ENCODE measurements at regions not wholly inside any gene's neighbourhood (a gene's known extent, or its start where the extent isn't known, plus 50 kb on each side); places are given as distances from the start of the nearest gene placed in this dataset.
"Not testable (repeated sequence)": the region's sequence is repeated elsewhere in the genome, so short reads cannot be mapped to it uniquely, and the experiment has no call there.

DNA sequence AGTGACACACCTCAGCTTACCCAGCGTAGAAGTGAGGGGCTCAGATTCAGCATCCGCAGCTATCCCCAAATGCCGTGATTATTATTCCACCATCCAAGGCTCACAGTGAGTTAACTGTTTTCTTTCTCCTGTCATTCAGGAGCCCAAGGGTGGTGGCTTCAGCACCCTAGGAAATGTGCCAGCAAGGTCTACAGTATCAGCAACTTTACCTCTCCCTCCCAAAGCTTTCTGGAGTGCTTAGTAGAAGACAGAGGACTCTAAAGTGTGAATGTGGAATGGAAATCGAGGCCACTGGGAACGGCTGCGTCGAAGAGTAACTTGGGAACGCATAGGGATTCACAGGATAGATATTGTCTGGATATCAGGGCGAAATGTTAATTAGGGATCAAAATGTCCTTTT is 763.8 kb upstream of the TPTE start:
- H3K4me3 Mint-ChIP-seq; H3K9ac ChIP-seq (ENCODE audit: extremely low read depth, low read length, poor library complexity, severe bottlenecking); DNase-seq; H3K4me3 ChIP-seq (ENCODE audit: low read length); H3K27me3 Mint-ChIP-seq (ENCODE audit: insufficient read depth); H3K4me1 Mint-ChIP-seq; H3K27ac Mint-ChIP-seq; H3K27me3 ChIP-seq (ENCODE audit: control insufficient read depth, insufficient read depth, low read length, poor library complexity, severe bottlenecking); H3K4me1 ChIP-seq (ENCODE audit: control insufficient read depth, insufficient read depth, low read length); H3K27ac ChIP-seq (ENCODE audit: low read depth, low read length); H3K9me3 Mint-ChIP-seq; H3K36me3 ChIP-seq (ENCODE audit: control insufficient read depth, insufficient read depth, low read length); H3K36me3 Mint-ChIP-seq (ENCODE audit: low read depth): not testable (repeated sequence)
- peaks cover 93% of the 10 kb centered on the region for H3K9me3 ChIP-seq (ENCODE audit: control insufficient read depth, low read length)
- 79 to 84% methylated on average over 8 to 9 of the region's 9 CpGs for WGBS, 2 experiments (ENCODE audit: insufficient coverage in 1 of 2, insufficient read length in 1 of 2)

DNA sequence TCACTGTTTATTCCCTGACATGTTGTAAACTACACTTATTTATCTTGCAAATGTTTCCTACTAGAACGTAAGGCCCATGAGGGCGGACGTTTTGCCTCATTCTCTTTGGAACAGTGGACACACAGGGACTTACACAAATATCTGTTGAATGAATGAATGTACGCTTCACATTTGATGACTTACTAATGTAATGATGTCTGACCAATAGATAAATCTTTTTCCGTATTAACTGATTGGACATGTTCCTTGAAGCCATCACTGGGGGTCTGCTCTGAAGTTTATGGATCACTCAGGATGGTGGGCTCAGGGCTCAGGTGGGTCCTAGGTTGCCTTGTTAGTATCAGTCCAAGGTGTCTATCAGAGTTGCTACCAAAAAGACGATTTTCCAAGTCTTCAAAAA is 763.2 kb upstream of the TPTE start:
- peak overlapping the region; percentile 21 for H3K4me3 ChIP-seq (ENCODE audit: low read length)
- no peak overlapping the region for H3K4me3 Mint-ChIP-seq
- no peaks in the 10 kb centered on the region for H3K9me3 Mint-ChIP-seq
- H3K27me3 ChIP-seq (ENCODE audit: control insufficient read depth, insufficient read depth, low read length, poor library complexity, severe bottlenecking): no peaks in the 10 kb centered on the region
- no peak overlapping the region for H3K9ac ChIP-seq (ENCODE audit: extremely low read depth, low read length, poor library complexity, severe bottlenecking)
- H3K4me1 Mint-ChIP-seq: no peaks in the 10 kb centered on the region
- no peak overlapping the region for H3K27ac Mint-ChIP-seq
- no peak for DNase-seq
- no peaks in the 10 kb centered on the region for H3K27me3 Mint-ChIP-seq (ENCODE audit: insufficient read depth)
- no peak overlapping the region for H3K27ac ChIP-seq (ENCODE audit: low read depth, low read length)
- no peaks in the 10 kb centered on the region for H3K36me3 Mint-ChIP-seq (ENCODE audit: low read depth)
- no peaks in the 10 kb centered on the region for H3K4me1 ChIP-seq (ENCODE audit: control insufficient read depth, insufficient read depth, low read length)
- 70 to 73% methylated on average over 6 of the region's 6 CpGs for WGBS, 2 experiments (ENCODE audit: insufficient coverage in 1 of 2, insufficient read length in 1 of 2)
- H3K36me3 ChIP-seq (ENCODE audit: control insufficient read depth, insufficient read depth, low read length): no peaks in the 10 kb centered on the region
- TF ChIP-seq, protein P1, sequence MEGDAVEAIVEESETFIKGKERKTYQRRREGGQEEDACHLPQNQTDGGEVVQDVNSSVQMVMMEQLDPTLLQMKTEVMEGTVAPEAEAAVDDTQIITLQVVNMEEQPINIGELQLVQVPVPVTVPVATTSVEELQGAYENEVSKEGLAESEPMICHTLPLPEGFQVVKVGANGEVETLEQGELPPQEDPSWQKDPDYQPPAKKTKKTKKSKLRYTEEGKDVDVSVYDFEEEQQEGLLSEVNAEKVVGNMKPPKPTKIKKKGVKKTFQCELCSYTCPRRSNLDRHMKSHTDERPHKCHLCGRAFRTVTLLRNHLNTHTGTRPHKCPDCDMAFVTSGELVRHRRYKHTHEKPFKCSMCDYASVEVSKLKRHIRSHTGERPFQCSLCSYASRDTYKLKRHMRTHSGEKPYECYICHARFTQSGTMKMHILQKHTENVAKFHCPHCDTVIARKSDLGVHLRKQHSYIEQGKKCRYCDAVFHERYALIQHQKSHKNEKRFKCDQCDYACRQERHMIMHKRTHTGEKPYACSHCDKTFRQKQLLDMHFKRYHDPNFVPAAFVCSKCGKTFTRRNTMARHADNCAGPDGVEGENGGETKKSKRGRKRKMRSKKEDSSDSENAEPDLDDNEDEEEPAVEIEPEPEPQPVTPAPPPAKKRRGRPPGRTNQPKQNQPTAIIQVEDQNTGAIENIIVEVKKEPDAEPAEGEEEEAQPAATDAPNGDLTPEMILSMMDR (conservative IDR thresholded peaks at IDR 0.05): no peak
- peaks cover 93% of the 10 kb centered on the region for H3K9me3 ChIP-seq (ENCODE audit: control insufficient read depth, low read length)

DNA sequence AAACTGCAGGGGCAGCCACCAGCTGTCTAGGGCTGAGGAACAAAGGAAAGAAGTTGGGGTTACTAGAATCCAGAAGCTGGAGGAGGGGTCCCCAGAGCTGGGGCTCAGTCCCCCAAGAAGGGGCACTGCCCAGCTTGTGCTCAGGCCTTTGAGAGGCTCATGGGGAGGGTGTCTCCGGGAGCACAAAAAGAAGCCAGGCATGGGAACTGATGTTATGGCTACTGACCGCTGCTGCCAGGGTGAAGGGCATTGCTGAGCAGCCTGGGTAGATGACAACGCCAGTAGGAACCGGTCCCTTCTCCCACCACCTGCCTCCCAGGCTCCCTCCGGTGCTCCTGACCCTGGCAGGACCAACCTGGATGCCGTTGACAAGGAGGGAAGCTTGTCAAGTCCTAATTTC is 762.5 kb upstream of the TPTE start:
- Mint-ChIP-seq H3K27me3 (ENCODE audit: insufficient read depth) (no peaks in the 10 kb centered on the region), H3K9me3 (no peaks in the 10 kb centered on the region), H3K27ac (no peak overlapping the region), H3K4me3 (no peak overlapping the region), H3K4me1 (no peaks in the 10 kb centered on the region), H3K36me3 (ENCODE audit: low read depth) (no peaks in the 10 kb centered on the region)
- no peaks in the 10 kb centered on the region for H3K27me3 ChIP-seq (ENCODE audit: control insufficient read depth, insufficient read depth, low read length, poor library complexity, severe bottlenecking)
- H3K9me3 ChIP-seq (ENCODE audit: control insufficient read depth, low read length): peaks cover 93% of the 10 kb centered on the region
- no peaks in the 10 kb centered on the region for H3K36me3 ChIP-seq (ENCODE audit: control insufficient read depth, insufficient read depth, low read length)
- no peak overlapping the region for H3K27ac ChIP-seq (ENCODE audit: low read depth, low read length)
- no peak overlapping the region for H3K9ac ChIP-seq (ENCODE audit: extremely low read depth, low read length, poor library complexity, severe bottlenecking)
- no peak for DNase-seq
- TF ChIP-seq, protein P1 (conservative IDR thresholded peaks at IDR 0.05): no peak
- 59 to 70% methylated on average over 6 of the region's 6 CpGs for WGBS, 2 experiments (ENCODE audit: insufficient coverage in 1 of 2, insufficient read length in 1 of 2)
- H3K4me1 ChIP-seq (ENCODE audit: control insufficient read depth, insufficient read depth, low read length): no peaks in the 10 kb centered on the region
- H3K4me3 ChIP-seq (ENCODE audit: low read length): peak overlapping the region; percentile 21

DNA sequence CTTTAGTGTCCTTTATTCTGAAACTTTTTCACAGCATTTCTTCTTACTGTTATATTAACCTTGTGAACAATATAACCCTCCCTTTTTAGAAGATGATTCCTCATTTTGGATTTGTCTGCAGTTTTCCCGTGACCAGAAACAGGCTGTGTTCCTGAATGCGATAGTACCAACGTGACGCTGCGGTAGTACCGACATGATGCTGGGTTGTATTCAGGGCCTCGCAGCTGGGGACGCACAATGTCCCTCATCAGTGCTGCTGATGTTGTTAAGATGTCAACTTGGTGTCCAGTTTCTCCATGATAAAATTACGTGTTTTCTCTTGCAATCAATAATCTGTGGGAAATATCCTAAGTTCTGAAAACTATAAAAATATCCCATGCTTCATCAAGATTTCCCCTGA is 761.4 kb upstream of the TPTE start:
- 87 to 88% methylated on average over 9 of the region's 9 CpGs for WGBS, 2 experiments (ENCODE audit: insufficient coverage in 1 of 2, insufficient read length in 1 of 2)
- no peak overlapping the region for H3K4me3 Mint-ChIP-seq
- Histone ChIP-seq H3K27me3 (ENCODE audit: control insufficient read depth, insufficient read depth, low read length, poor library complexity, severe bottlenecking) (no peaks in the 10 kb centered on the region), H3K4me1 (ENCODE audit: control insufficient read depth, insufficient read depth, low read length) (no peaks in the 10 kb centered on the region), H3K9ac (ENCODE audit: extremely low read depth, low read length, poor library complexity, severe bottlenecking) (no peak overlapping the region), H3K27ac (ENCODE audit: low read depth, low read length) (no peak overlapping the region), H3K4me3 (ENCODE audit: low read length) (peak overlapping the region; percentile 1), H3K36me3 (ENCODE audit: control insufficient read depth, insufficient read depth, low read length) (no peaks in the 10 kb centered on the region), H3K9me3 (ENCODE audit: control insufficient read depth, low read length) (peaks cover 91% of the 10 kb centered on the region)
- no peaks in the 10 kb centered on the region for H3K36me3 Mint-ChIP-seq (ENCODE audit: low read depth)
- H3K27me3 Mint-ChIP-seq (ENCODE audit: insufficient read depth): no peaks in the 10 kb centered on the region
- H3K4me1 Mint-ChIP-seq: no peaks in the 10 kb centered on the region
- no peak for DNase-seq
- TF ChIP-seq, protein P1 (conservative IDR thresholded peaks at IDR 0.05): no peak
- no peaks in the 10 kb centered on the region for H3K9me3 Mint-ChIP-seq
- no peak overlapping the region for H3K27ac Mint-ChIP-seq
